Mucosa of descending colon (tissue), 3 donors: ENCODE measurements at regions not wholly inside any gene's neighbourhood (a gene's known extent, or its start where the extent isn't known, plus 50 kb on each side); places are given as distances from the start of the nearest gene placed in this dataset.
"Not testable (repeated sequence)": the region's sequence is repeated elsewhere in the genome, so short reads cannot be mapped to it uniquely, and the experiment has no call there.

ENCODE experiments used
- ATAC-seq: fragments of 200-7000 bp; cut with Tn5 transposase; one replicate; pipeline ENCODE4 v1.9.1; 2020; ENCODE audit warnings: mild to moderate bottlenecking, moderate library complexity
- DNase-seq, 3 donors: peaks; one replicate each; pipeline ENCODE4 v3.0.0-alpha.2; 2020
- H3K36me3 ChIP-seq: fragments of 200-600 bp; one replicate; pipeline ENCODE4 v1.8.0; 2021; ENCODE audit warnings: low read depth, mild to moderate bottlenecking
- H3K4me1 ChIP-seq: fragments of 200-600 bp; one replicate; pipeline ENCODE4 v1.8.0; 2021; ENCODE audit warnings: low read depth, mild to moderate bottlenecking
- H3K4me3 ChIP-seq: fragments of 200-600 bp; one replicate; pipeline ENCODE4 v1.8.0; 2021; ENCODE audit warnings: mild to moderate bottlenecking
- H3K9me3 ChIP-seq: fragments of 200-600 bp; one replicate; pipeline ENCODE4 v1.8.0; 2021; ENCODE audit warnings: mild to moderate bottlenecking
- CTCF ChIP-seq: fragments of 200-600 bp; IDR thresholded peaks from one replicate; pipeline ENCODE4 v1.8.0; 2022; ENCODE audit warnings: antibody characterized with exemption, mild to moderate bottlenecking
- intact Hi-C, 2 donors: fragments of 100-400 bp; cut with DNase I in 1 of 2; cut with micrococcal nuclease in 1 of 2; formaldehyde crosslinking; loops; one replicate each; pipeline versions ENCODE4 v1.11.0 to v1.11.1; 2022; cut with DNase I, micrococcal nuclease
- donor health status: DM: no; HTN: no; CAD: no; lungs with moderate emphysema.
- donor health status: DM: no; HTN: no; CAD: no.
- donor health status: DM: no; HTN: yes; CAD: no.

- H3K4me3 ChIP-seq, result no peak overlapping the region
- no peak for TF ChIP-seq CTCF
- no peak for DNase-seq
- peaks cover 11% of the 10 kb centered on the region for H3K9me3 ChIP-seq
- intact Hi-C loops, result no loop called here
- no peaks in the 10 kb centered on the region for H3K36me3 ChIP-seq
- no peaks in the 10 kb centered on the region for H3K4me1 ChIP-seq
- ATAC-seq, result no peak
Observed at GRCh38 chr20:26308961-26309360, 612.3 kb upstream of the ZNF337 start.

GRCh38 chr20:26295006-26295405 is 598.4 kb upstream of the ZNF337 start:
- peaks cover 24% of the 10 kb centered on the region for H3K9me3 ChIP-seq
- no peaks in the 10 kb centered on the region for H3K4me1 ChIP-seq
- no peak overlapping the region for H3K4me3 ChIP-seq
- no peak for DNase-seq
- ATAC-seq, result no peak
- H3K36me3 ChIP-seq, result no peaks in the 10 kb centered on the region
- TF ChIP-seq CTCF, result no peak
- intact Hi-C loops, result no loop called here

- H3K4me3 ChIP-seq, ATAC-seq, H3K4me1 ChIP-seq, intact Hi-C loops, DNase-seq, H3K36me3 ChIP-seq: not testable (repeated sequence)
- H3K9me3 ChIP-seq, result peaks cover 28% of the 10 kb centered on the region
Observed at GRCh38 chr20:26288379-26289061, 591.9 kb upstream of the ZNF337 start.

GRCh38 chr20:26279238-26279637 is 582.6 kb upstream of the ZNF337 start:
- no peak for TF ChIP-seq CTCF
- Histone ChIP-seq H3K4me1 (no peaks in the 10 kb centered on the region), H3K4me3 (no peak overlapping the region), H3K9me3 (peaks cover 7% of the 10 kb centered on the region), H3K36me3 (no peaks in the 10 kb centered on the region)
- no peak for DNase-seq
- intact Hi-C loops, result no loop called here
- ATAC-seq, result no peak

- H3K4me1 ChIP-seq, result no peaks in the 10 kb centered on the region
- no peaks in the 10 kb centered on the region for H3K36me3 ChIP-seq
- H3K4me3 ChIP-seq, result no peak overlapping the region
- ATAC-seq (no peak), DNase-seq (no peak)
- no peak for TF ChIP-seq CTCF
- intact Hi-C loops, result no loop called here
- H3K9me3 ChIP-seq, result peaks cover 7% of the 10 kb centered on the region
Observed at GRCh38 chr20:26277339-26277738, 580.7 kb upstream of the ZNF337 start.

- Histone ChIP-seq H3K4me3 (no peak overlapping the region), H3K36me3 (no peaks in the 10 kb centered on the region), H3K9me3 (peaks cover 7% of the 10 kb centered on the region), H3K4me1 (no peaks in the 10 kb centered on the region)
- DNase-seq (no peak), ATAC-seq (no peak)
- no peak for TF ChIP-seq CTCF
- intact Hi-C loops, result no loop called here
Observed at GRCh38 chr20:26276554-26277210, 580.0 kb upstream of the ZNF337 start.

- intact Hi-C loops, H3K9me3 ChIP-seq, DNase-seq, ATAC-seq, H3K4me1 ChIP-seq, H3K36me3 ChIP-seq, H3K4me3 ChIP-seq: not testable (repeated sequence)
Observed at GRCh38 chr20:26268762-26269161, 572.1 kb upstream of the ZNF337 start.

- ATAC-seq, H3K4me3 ChIP-seq, H3K36me3 ChIP-seq, H3K4me1 ChIP-seq, DNase-seq, H3K9me3 ChIP-seq, intact Hi-C loops: not testable (repeated sequence)
Observed at GRCh38 chr20:26260925-26261324, 564.3 kb upstream of the ZNF337 start.

GRCh38 chr20:26252311-26252975 is 555.8 kb upstream of the ZNF337 start:
- H3K9me3 ChIP-seq, H3K4me1 ChIP-seq, H3K4me3 ChIP-seq, intact Hi-C loops, H3K36me3 ChIP-seq, DNase-seq, ATAC-seq: not testable (repeated sequence)
